CD14-positive monocyte (primary cell): ENCODE measurements at regions not wholly inside any gene's neighbourhood (a gene's known extent, or its start where the extent isn't known, plus 50 kb on each side); places are given as distances from the start of the nearest gene placed in this dataset.

ENCODE experiments used
- DNase-seq, 3 donors: peaks; one replicate each; pipeline ENCODE4 v3.0.0-alpha.2; 2011 to 2022
- H2AFZ ChIP-seq: 2 replicates; pipeline ENCODE4 v1.6.0; 2012; ENCODE audit warnings: mild to moderate bottlenecking, low read depth, low read length, inconsistent platforms; ENCODE audit not compliant: insufficient read depth, poor library complexity, severe bottlenecking
- H3K27ac ChIP-seq, 2 donors: 1 replicate in 1 of 2; 2 replicates in 1 of 2; pipeline ENCODE4 v1.5.1; 2012 to 2013; ENCODE audit warnings: low read length in 2 of 2, control low read depth in 1 of 2, inconsistent platforms in 1 of 2, low read depth in 1 of 2, mild to moderate bottlenecking in 1 of 2
- H3K27me3 ChIP-seq, 2 donors: one replicate each; pipeline versions ENCODE4 v1.6.0 to v1.6.1; 2011 to 2013; ENCODE audit warnings: low read length in 2 of 2; ENCODE audit not compliant: control insufficient read depth in 2 of 2, insufficient read depth in 2 of 2
- H3K36me3 ChIP-seq, 2 donors: replicated peaks in 1 of 2; 1 replicate in 1 of 2; 2 replicates in 1 of 2; pipeline versions ENCODE4 v1.5.1 to v1.6.1; 2012 to 2013; ENCODE audit warnings: low read length in 2 of 2, control low read depth in 1 of 2, inconsistent platforms in 1 of 2, mild to moderate bottlenecking in 1 of 2; ENCODE audit not compliant: insufficient read depth in 2 of 2, control insufficient read depth in 1 of 2
- H3K4me1 ChIP-seq, 2 donors: 1 replicate in 1 of 2; 2 replicates in 1 of 2; pipeline versions ENCODE4 v1.5.1 to v1.6.1; 2012 to 2013; ENCODE audit warnings: low read length in 2 of 2, control low read depth in 1 of 2, inconsistent platforms in 1 of 2, mild to moderate bottlenecking in 1 of 2, moderate library complexity in 1 of 2; ENCODE audit not compliant: insufficient read depth in 2 of 2, control insufficient read depth in 1 of 2
- H3K4me2 ChIP-seq: replicated peaks from 2 replicates; pipeline ENCODE3; 2012; ENCODE audit warnings: low read length, moderate library complexity, mild to moderate bottlenecking; ENCODE audit not compliant: poor library complexity, severe bottlenecking; ENCODE audit errors: extremely low read depth
- H3K4me3 ChIP-seq, 3 experiments: fragments of 200-600 bp in 1 of 3; sonication (generic) in 1 of 3; replicated peaks in 1 of 3; 1 replicate in 2 of 3; 2 replicates in 1 of 3; pipeline ENCODE4 v1.5.1; 2011 to 2013; ENCODE audit warnings: low read length in 3 of 3, mild to moderate bottlenecking in 3 of 3, control low read depth in 2 of 3, low read depth in 2 of 3, inconsistent platforms in 1 of 3, moderate library complexity in 1 of 3
- H3K79me2 ChIP-seq: 2 replicates; pipeline ENCODE4 v1.6.0; 2012; ENCODE audit warnings: mild to moderate bottlenecking, control low read depth, inconsistent platforms, low read length, moderate library complexity; ENCODE audit not compliant: insufficient read depth
- H3K9ac ChIP-seq: 2 replicates; pipeline ENCODE4 v1.6.0; 2017; ENCODE audit warnings: low read length, mild to moderate bottlenecking; ENCODE audit not compliant: insufficient read depth, poor library complexity, severe bottlenecking
- H3K9me3 ChIP-seq, 2 donors: replicated peaks in 1 of 2; 1 replicate in 1 of 2; 2 replicates in 1 of 2; pipeline versions ENCODE4 v1.5.1 to v1.6.1; 2012 to 2013; ENCODE audit warnings: low read length in 2 of 2, control low read depth in 1 of 2; ENCODE audit not compliant: control insufficient read depth in 1 of 2, insufficient read depth in 1 of 2
- H4K20me1 ChIP-seq: 2 replicates; pipeline ENCODE4 v1.6.0; 2012; ENCODE audit warnings: mild to moderate bottlenecking, low read length, control low read depth, moderate library complexity; ENCODE audit not compliant: insufficient read depth
- H3K27ac Mint-ChIP-seq, 7 donors: one replicate each; pipeline ENCODE4 v1.8.0; 2020; ENCODE audit warnings: mild to moderate bottlenecking in 7 of 7, mixed read lengths in 7 of 7, moderate library complexity in 6 of 7, inconsistent platforms in 2 of 7
- H3K27me3 Mint-ChIP-seq, 3 donors: one replicate each; pipeline ENCODE4 v1.8.0; 2021 to 2022; ENCODE audit warnings: low read depth in 3 of 3, mild to moderate bottlenecking in 3 of 3, mixed read lengths in 3 of 3, moderate library complexity in 3 of 3, inconsistent platforms in 1 of 3
- H3K36me3 Mint-ChIP-seq, 2 donors: one replicate each; pipeline ENCODE4 v1.8.0; 2020; ENCODE audit warnings: mixed read lengths in 2 of 2, inconsistent platforms in 1 of 2, mild to moderate bottlenecking in 1 of 2
- H3K4me1 Mint-ChIP-seq: one replicate; pipeline ENCODE4 v1.8.0; 2020; ENCODE audit warnings: mild to moderate bottlenecking, mixed read lengths
- H3K4me3 Mint-ChIP-seq, 2 donors: one replicate each; pipeline ENCODE4 v1.8.0; 2020; ENCODE audit warnings: mild to moderate bottlenecking in 2 of 2, mixed read lengths in 2 of 2, moderate library complexity in 1 of 2
- H3K9me3 Mint-ChIP-seq, 7 donors: one replicate each; pipeline ENCODE4 v1.8.0; 2020 to 2022; ENCODE audit warnings: mixed read lengths in 7 of 7, mild to moderate bottlenecking in 6 of 7, moderate library complexity in 6 of 7, inconsistent platforms in 2 of 7
- WGBS: methylation state at CpG from one replicate; pipeline ENCODE4 v1.1.5; 2013; ENCODE audit warnings: missing lambda C conversion rate; ENCODE audit not compliant: insufficient coverage; 5-methylcytosine and 5-hydroxymethylcytosine counted together
- intact Hi-C, 2 donors: fragments of 100-400 bp; cut with micrococcal nuclease; formaldehyde crosslinking; loops; one replicate each; pipeline versions ENCODE4 v1.15.0 to v1.15.1; 2023
- TF ChIP-seq, protein P1 (sequence below): fragments of 200-600 bp; IDR thresholded peaks from one replicate; pipeline ENCODE4 v1.8.0; 2022; ENCODE audit warnings: antibody characterized with exemption, mild to moderate bottlenecking

DNA sequence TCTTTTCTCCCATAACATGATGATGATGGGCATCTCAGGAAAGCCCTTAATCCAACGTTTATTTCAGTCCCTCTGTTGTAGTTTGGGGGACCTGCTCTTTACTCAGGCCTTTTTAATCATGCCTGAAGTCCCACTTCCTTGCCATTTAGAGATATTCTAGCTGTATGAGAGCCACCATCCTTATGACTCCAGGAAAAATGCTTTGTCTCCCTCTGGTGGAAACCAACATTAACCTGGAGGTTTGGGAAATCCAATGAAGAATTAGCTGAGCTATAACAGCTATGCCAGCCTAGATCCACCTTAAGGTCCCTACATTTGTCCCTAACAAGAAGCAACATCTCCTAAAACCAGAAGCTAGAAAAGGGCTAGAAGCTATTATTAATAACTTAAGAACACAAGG, 1399.1 kb downstream of the LRFN5 start:
- H2AFZ ChIP-seq: no peak overlapping the region
- H3K27ac ChIP-seq: no peak overlapping the region
- Mint-ChIP-seq H3K4me3 (no peak overlapping the region), H3K4me1 (no peaks in the 10 kb centered on the region), H3K9me3 (peaks cover 12 to 34% (median 25%) of the 10 kb centered on the region in 7 donors), H3K27me3 (peaks cover 0 to 2% (median 0%) of the 10 kb centered on the region in 3 donors), H3K36me3 (no peaks in the 10 kb centered on the region), H3K27ac (no peak overlapping the region)
- peaks cover 31 to 41% of the 10 kb centered on the region in 2 donors for H3K9me3 ChIP-seq
- WGBS: no CpG with 5 or more reads among the region's 1 CpG
- H3K36me3 ChIP-seq: no peaks in the 10 kb centered on the region
- no peaks in the 10 kb centered on the region for H3K79me2 ChIP-seq
- H3K4me2 ChIP-seq: no peak overlapping the region
- intact Hi-C loops: no loop called here
- no peak for DNase-seq
- no peaks in the 10 kb centered on the region for H3K4me1 ChIP-seq
- H3K9ac ChIP-seq: no peak overlapping the region
- H3K27me3 ChIP-seq: no peaks in the 10 kb centered on the region
- H4K20me1 ChIP-seq: no peaks in the 10 kb centered on the region
- H3K4me3 ChIP-seq: no peak overlapping the region
- TF ChIP-seq, protein P1, sequence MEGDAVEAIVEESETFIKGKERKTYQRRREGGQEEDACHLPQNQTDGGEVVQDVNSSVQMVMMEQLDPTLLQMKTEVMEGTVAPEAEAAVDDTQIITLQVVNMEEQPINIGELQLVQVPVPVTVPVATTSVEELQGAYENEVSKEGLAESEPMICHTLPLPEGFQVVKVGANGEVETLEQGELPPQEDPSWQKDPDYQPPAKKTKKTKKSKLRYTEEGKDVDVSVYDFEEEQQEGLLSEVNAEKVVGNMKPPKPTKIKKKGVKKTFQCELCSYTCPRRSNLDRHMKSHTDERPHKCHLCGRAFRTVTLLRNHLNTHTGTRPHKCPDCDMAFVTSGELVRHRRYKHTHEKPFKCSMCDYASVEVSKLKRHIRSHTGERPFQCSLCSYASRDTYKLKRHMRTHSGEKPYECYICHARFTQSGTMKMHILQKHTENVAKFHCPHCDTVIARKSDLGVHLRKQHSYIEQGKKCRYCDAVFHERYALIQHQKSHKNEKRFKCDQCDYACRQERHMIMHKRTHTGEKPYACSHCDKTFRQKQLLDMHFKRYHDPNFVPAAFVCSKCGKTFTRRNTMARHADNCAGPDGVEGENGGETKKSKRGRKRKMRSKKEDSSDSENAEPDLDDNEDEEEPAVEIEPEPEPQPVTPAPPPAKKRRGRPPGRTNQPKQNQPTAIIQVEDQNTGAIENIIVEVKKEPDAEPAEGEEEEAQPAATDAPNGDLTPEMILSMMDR: no peak

DNA sequence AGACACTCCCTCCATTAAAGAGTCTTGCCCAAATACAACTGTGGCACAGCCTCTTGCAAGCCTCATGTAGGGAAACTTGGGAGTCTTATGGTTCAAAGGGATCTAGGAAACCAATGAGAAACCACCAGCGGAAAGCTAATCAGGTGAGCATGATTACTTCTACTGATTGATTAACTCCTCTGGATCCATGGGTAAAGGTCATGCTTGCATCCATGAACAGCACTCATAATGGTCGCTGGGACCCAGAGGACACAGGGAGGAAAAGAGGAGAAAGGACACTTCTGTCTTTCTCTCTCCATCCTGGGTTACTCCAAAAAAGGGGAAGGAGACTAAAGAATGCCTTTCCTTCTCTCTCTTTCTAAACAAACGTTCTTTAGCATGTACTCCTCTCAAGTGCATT, 1397.2 kb downstream of the LRFN5 start:
- H3K9ac ChIP-seq: no peak overlapping the region
- Mint-ChIP-seq H3K4me3 (no peak overlapping the region), H3K27ac (no peak overlapping the region), H3K36me3 (no peaks in the 10 kb centered on the region), H3K4me1 (no peaks in the 10 kb centered on the region), H3K27me3 (peaks cover 0 to 2% (median 0%) of the 10 kb centered on the region in 3 donors), H3K9me3 (peaks cover 12 to 34% (median 21%) of the 10 kb centered on the region in 7 donors)
- no peak overlapping the region for H2AFZ ChIP-seq
- no peak overlapping the region for H3K4me2 ChIP-seq
- no peaks in the 10 kb centered on the region for H3K79me2 ChIP-seq
- H3K27me3 ChIP-seq: no peaks in the 10 kb centered on the region
- H3K36me3 ChIP-seq: no peaks in the 10 kb centered on the region
- WGBS: no CpG with 5 or more reads among the region's 3 CpGs
- no peaks in the 10 kb centered on the region for H4K20me1 ChIP-seq
- H3K9me3 ChIP-seq: peaks cover 29 to 41% of the 10 kb centered on the region in 2 donors
- no peak for DNase-seq
- H3K27ac ChIP-seq: no peak overlapping the region
- no peaks in the 10 kb centered on the region for H3K4me1 ChIP-seq
- TF ChIP-seq, protein P1: no peak
- intact Hi-C loops: no loop called here
- H3K4me3 ChIP-seq: no peak overlapping the region
